MM.1S (cell line): ENCODE measurements at regions not wholly inside any gene's neighbourhood (a gene's known extent, or its start where the extent isn't known, plus 50 kb on each side); places are given as distances from the start of the nearest gene placed in this dataset.
A peak's percentile ranks its signal among the peaks of the same experiment; 100 is the strongest.

Source experiments
- DNase-seq: peaks from one replicate; pipeline ENCODE4 v3.0.0-alpha.2; 2015
- H2AFZ ChIP-seq: fragments of 300-600 bp; sonication (generic); 2 replicates; pipeline ENCODE4 v1.6.0; 2016; ENCODE audit warnings: antibody characterized with exemption, low read length
- H3F3A ChIP-seq: fragments of 300-600 bp; sonication (generic); 2 replicates; pipeline ENCODE4 v1.6.1; 2016; ENCODE audit warnings: mild to moderate bottlenecking, antibody characterized with exemption, low read length, moderate library complexity, mixed read lengths; ENCODE audit not compliant: insufficient read depth
- H3K27ac ChIP-seq: fragments of 300-600 bp; sonication (generic); 2 replicates; pipeline ENCODE4 v1.5.1; 2016; ENCODE audit warnings: mild to moderate bottlenecking, low read length
- H3K27me3 ChIP-seq: fragments of 300-600 bp; sonication (generic); replicated peaks from 2 replicates; pipeline ENCODE4 v1.6.0; 2016; ENCODE audit warnings: low read length; ENCODE audit not compliant: insufficient read depth
- H3K36me3 ChIP-seq: fragments of 300-600 bp; sonication (generic); replicated peaks from 2 replicates; pipeline ENCODE4 v1.6.1; 2016; ENCODE audit warnings: mild to moderate bottlenecking, low read length, mixed read lengths; ENCODE audit not compliant: insufficient read depth
- H3K4me1 ChIP-seq: fragments of 300-600 bp; sonication (generic); 2 replicates; pipeline ENCODE4 v1.6.1; 2016; ENCODE audit warnings: low read length, mixed read lengths
- H3K4me2 ChIP-seq: fragments of 300-600 bp; sonication (generic); 2 replicates; pipeline ENCODE4 v1.6.0; 2016; ENCODE audit warnings: low read depth, low read length
- H3K4me3 ChIP-seq: fragments of 300-600 bp; sonication (generic); 2 replicates; pipeline ENCODE4 v1.5.1; 2016; ENCODE audit warnings: low read length, mixed read lengths
- H3K79me2 ChIP-seq: fragments of 300-600 bp; sonication (generic); 2 replicates; pipeline ENCODE4 v1.6.1; 2016; ENCODE audit warnings: mixed run types, low read length, mixed read lengths
- H3K9ac ChIP-seq: fragments of 300-600 bp; sonication (generic); 2 replicates; pipeline ENCODE4 v1.6.1; 2016; ENCODE audit warnings: low read length, mixed read lengths
- H3K9me2 ChIP-seq: fragments of 300-600 bp; sonication (generic); replicated peaks from 2 replicates; pipeline ENCODE4 v1.6.1; 2016; ENCODE audit warnings: mild to moderate bottlenecking, low read length, mixed read lengths; ENCODE audit not compliant: insufficient read depth
- H3K9me3 ChIP-seq: fragments of 300-600 bp; sonication (generic); replicated peaks from 2 replicates; pipeline ENCODE4 v1.6.1; 2016; ENCODE audit warnings: mild to moderate bottlenecking, low read length, mixed read lengths; ENCODE audit not compliant: insufficient read depth
- H4K20me1 ChIP-seq: fragments of 300-600 bp; sonication (generic); 2 replicates; pipeline ENCODE4 v1.6.1; 2016; ENCODE audit warnings: mild to moderate bottlenecking, low read length, moderate library complexity, mixed read lengths; ENCODE audit not compliant: insufficient read depth
- EZH2 ChIP-seq: fragments of 300-600 bp; sonication (generic); optimal IDR thresholded peaks from 2 replicates; pipeline ENCODE3; 2017; ENCODE audit warnings: low read depth, mild to moderate bottlenecking, antibody characterized with exemption, low read length, mixed read lengths
- EZH2phosphoT487 ChIP-seq: fragments of 300-600 bp; sonication (generic); IDR thresholded peaks from 2 replicates; pipeline ENCODE4 v1.6.1; 2018; ENCODE audit warnings: antibody characterized with exemption, low read length
- TF ChIP-seq, protein P1 (sequence below): fragments of 300-600 bp; sonication (generic); IDR thresholded peaks from 2 replicates; pipeline ENCODE4 v1.5.1; 2016; ENCODE audit warnings: antibody characterized with exemption, low read length, mixed read lengths

- Histone ChIP-seq H3K4me1 (no peaks in the 10 kb centered on the region), H3F3A (no peaks in the 10 kb centered on the region), H4K20me1 (no peaks in the 10 kb centered on the region), H3K4me3 (no peak overlapping the region), H3K27ac (no peak overlapping the region), H3K36me3 (no peaks in the 10 kb centered on the region), H3K4me2 (no peak overlapping the region), H3K27me3 (peaks cover 86% of the 10 kb centered on the region), H3K9me3 (no peaks in the 10 kb centered on the region), H3K79me2 (no peaks in the 10 kb centered on the region), H3K9me2 (no peaks in the 10 kb centered on the region), H3K9ac (no peak overlapping the region), H2AFZ (no peak overlapping the region)
- TF ChIP-seq EZH2phosphoT487, result no peak
- TF ChIP-seq, protein P1, sequence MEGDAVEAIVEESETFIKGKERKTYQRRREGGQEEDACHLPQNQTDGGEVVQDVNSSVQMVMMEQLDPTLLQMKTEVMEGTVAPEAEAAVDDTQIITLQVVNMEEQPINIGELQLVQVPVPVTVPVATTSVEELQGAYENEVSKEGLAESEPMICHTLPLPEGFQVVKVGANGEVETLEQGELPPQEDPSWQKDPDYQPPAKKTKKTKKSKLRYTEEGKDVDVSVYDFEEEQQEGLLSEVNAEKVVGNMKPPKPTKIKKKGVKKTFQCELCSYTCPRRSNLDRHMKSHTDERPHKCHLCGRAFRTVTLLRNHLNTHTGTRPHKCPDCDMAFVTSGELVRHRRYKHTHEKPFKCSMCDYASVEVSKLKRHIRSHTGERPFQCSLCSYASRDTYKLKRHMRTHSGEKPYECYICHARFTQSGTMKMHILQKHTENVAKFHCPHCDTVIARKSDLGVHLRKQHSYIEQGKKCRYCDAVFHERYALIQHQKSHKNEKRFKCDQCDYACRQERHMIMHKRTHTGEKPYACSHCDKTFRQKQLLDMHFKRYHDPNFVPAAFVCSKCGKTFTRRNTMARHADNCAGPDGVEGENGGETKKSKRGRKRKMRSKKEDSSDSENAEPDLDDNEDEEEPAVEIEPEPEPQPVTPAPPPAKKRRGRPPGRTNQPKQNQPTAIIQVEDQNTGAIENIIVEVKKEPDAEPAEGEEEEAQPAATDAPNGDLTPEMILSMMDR, result no peak
- TF ChIP-seq EZH2, result no peak
- DNase-seq, result no peak
Observed at GRCh38 chr17:79150799-79151198, 76.2 kb downstream of the ENGASE start.

- Histone ChIP-seq H4K20me1 (no peaks in the 10 kb centered on the region), H3K4me1 (no peaks in the 10 kb centered on the region), H2AFZ (no peak overlapping the region), H3K4me3 (no peak overlapping the region), H3K27me3 (peaks cover 86% of the 10 kb centered on the region), H3K79me2 (no peaks in the 10 kb centered on the region), H3K9me3 (no peaks in the 10 kb centered on the region), H3K4me2 (no peak overlapping the region), H3K36me3 (no peaks in the 10 kb centered on the region), H3K9me2 (no peaks in the 10 kb centered on the region), H3F3A (no peaks in the 10 kb centered on the region), H3K27ac (no peak overlapping the region), H3K9ac (no peak overlapping the region)
- DNase-seq, result no peak
- TF ChIP-seq, protein P1, result no peak
- TF ChIP-seq EZH2 (no peak), EZH2phosphoT487 (no peak)
Observed at GRCh38 chr17:79150035-79150733, 75.6 kb downstream of the ENGASE start.

DNA sequence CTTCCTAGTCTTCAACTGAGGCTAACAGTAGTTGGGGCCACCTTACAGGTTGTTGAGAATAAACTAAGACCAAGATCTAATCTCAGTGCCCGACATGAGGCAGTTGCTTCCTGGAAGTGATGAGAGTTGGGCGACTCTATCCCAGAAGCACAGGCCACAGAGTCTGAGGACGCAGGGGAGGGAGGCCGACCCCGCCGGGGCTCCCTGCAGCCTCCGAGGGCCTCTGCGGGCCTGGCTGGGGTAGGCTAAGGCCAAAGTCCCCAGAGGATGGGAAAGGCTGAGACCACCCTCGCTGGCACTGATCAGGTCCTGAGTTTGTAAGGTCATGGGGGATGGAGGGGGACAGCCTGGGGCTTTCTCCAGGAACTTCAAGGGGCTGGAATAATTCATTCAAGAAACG lies 74.0 kb downstream of the ENGASE start:
- Histone ChIP-seq H3K9ac (no peak overlapping the region), H3F3A (no peaks in the 10 kb centered on the region), H3K27ac (no peak overlapping the region), H3K4me1 (no peaks in the 10 kb centered on the region), H3K36me3 (no peaks in the 10 kb centered on the region), H3K4me2 (no peak overlapping the region), H2AFZ (no peak overlapping the region), H3K9me2 (no peaks in the 10 kb centered on the region), H3K79me2 (no peaks in the 10 kb centered on the region), H3K27me3 (peaks cover 89% of the 10 kb centered on the region), H3K9me3 (no peaks in the 10 kb centered on the region), H4K20me1 (no peaks in the 10 kb centered on the region), H3K4me3 (no peak overlapping the region)
- no peak for DNase-seq
- TF ChIP-seq, protein P1, result no peak
- TF ChIP-seq EZH2phosphoT487, result 0 out of 2 replicates have a peak, but pooled peaks have one; percentile 37
